Sigmoid colon (tissue), 6 donors: ENCODE measurements at regions not wholly inside any gene's neighbourhood (a gene's known extent, or its start where the extent isn't known, plus 50 kb on each side); places are given as distances from the start of the nearest gene placed in this dataset.
"Not testable (repeated sequence)": the region's sequence is repeated elsewhere in the genome, so short reads cannot be mapped to it uniquely, and the experiment has no call there.

Experiments used
- DNase-seq: peaks from one replicate; pipeline ENCODE4 v3.0.0-alpha.2; 2019
- H3K27ac ChIP-seq, 4 donors: fragments of 200-600 bp; sonication (generic); one replicate each; pipeline ENCODE4 v1.5.1; 2016 to 2019; ENCODE audit warnings: mild to moderate bottlenecking in 1 of 4
- H3K27me3 ChIP-seq, 3 donors: fragments of 200-600 bp; sonication (generic); one replicate each; pipeline ENCODE4 v1.5.1; 2019; ENCODE audit warnings: mild to moderate bottlenecking in 1 of 3
- H3K36me3 ChIP-seq, 4 donors: fragments of 200-600 bp; sonication (generic); one replicate each; pipeline ENCODE4 v1.5.1; 2016 to 2019
- H3K4me1 ChIP-seq, 4 donors: fragments of 200-600 bp; sonication (generic); one replicate each; pipeline ENCODE4 v1.5.1; 2017 to 2019
- H3K4me3 ChIP-seq, 4 donors: fragments of 200-600 bp; sonication (generic); one replicate each; pipeline ENCODE4 v1.5.1; 2017 to 2019; ENCODE audit warnings: mild to moderate bottlenecking in 2 of 4, moderate library complexity in 1 of 4
- H3K9me3 ChIP-seq, 4 donors: fragments of 200-600 bp in 3 of 4; sonication (generic) in 3 of 4; one replicate each; pipeline versions ENCODE4 v1.5.1 to v1.6.1; 2013 to 2019
- EP300 ChIP-seq, 4 donors: sonication (generic); formaldehyde crosslinking; IDR thresholded peaks; one replicate each; pipeline ENCODE4 v1.6.1; 2017; ENCODE audit warnings: antibody characterized with exemption in 4 of 4
- POLR2A ChIP-seq, 2 donors: fragments of 450-650 bp; IDR thresholded peaks; one replicate each; pipeline ENCODE4 v1.6.1; 2016; ENCODE audit warnings: antibody characterized with exemption in 2 of 2, mild to moderate bottlenecking in 2 of 2, moderate library complexity in 2 of 2
- POLR2AphosphoS5 ChIP-seq, 4 donors: sonication (generic); formaldehyde crosslinking; IDR thresholded peaks; one replicate each; pipeline ENCODE4 v1.6.1; 2017; ENCODE audit warnings: antibody characterized with exemption in 4 of 4
- WGBS, 2 donors: extraction: QIAGEN DNeasy Blood & Tissue Kit; methylation state at CpG; one replicate each; pipeline ENCODE4 v1.1.7; 2013; 5-methylcytosine and 5-hydroxymethylcytosine counted together
- intact Hi-C: fragments of 100-400 bp; cut with DNase I; formaldehyde crosslinking; loops from one replicate; pipeline ENCODE4 v1.15.1; 2023
- TF ChIP-seq, protein P1 (sequence below), 4 experiments: fragments of 450-650 bp in 3 of 4; fragments of 200-600 bp in 1 of 4; IDR thresholded peaks; one replicate each; pipeline ENCODE4 v1.5.1; 2016 to 2019; ENCODE audit warnings: antibody characterized with exemption in 4 of 4, mild to moderate bottlenecking in 3 of 4, moderate library complexity in 2 of 4
- donor health status: healthy with polysubstance abuse.
- donor health status: healthy.

- H3K9me3 ChIP-seq = no peaks in the 10 kb centered on the region
- no peaks in the 10 kb centered on the region for H3K4me1 ChIP-seq
- no peak overlapping the region for H3K4me3 ChIP-seq
- H3K27me3 ChIP-seq = no peaks in the 10 kb centered on the region
- DNase-seq = no peak
- H3K36me3 ChIP-seq = no peaks in the 10 kb centered on the region
- no peak overlapping the region for H3K27ac ChIP-seq
- no peak for TF ChIP-seq EP300 (IDR thresholded peaks at IDR 0.05)
- TF ChIP-seq, protein P1, sequence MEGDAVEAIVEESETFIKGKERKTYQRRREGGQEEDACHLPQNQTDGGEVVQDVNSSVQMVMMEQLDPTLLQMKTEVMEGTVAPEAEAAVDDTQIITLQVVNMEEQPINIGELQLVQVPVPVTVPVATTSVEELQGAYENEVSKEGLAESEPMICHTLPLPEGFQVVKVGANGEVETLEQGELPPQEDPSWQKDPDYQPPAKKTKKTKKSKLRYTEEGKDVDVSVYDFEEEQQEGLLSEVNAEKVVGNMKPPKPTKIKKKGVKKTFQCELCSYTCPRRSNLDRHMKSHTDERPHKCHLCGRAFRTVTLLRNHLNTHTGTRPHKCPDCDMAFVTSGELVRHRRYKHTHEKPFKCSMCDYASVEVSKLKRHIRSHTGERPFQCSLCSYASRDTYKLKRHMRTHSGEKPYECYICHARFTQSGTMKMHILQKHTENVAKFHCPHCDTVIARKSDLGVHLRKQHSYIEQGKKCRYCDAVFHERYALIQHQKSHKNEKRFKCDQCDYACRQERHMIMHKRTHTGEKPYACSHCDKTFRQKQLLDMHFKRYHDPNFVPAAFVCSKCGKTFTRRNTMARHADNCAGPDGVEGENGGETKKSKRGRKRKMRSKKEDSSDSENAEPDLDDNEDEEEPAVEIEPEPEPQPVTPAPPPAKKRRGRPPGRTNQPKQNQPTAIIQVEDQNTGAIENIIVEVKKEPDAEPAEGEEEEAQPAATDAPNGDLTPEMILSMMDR (IDR thresholded peaks at IDR 0.05) = no peak
- TF ChIP-seq POLR2A (IDR thresholded peaks at IDR 0.05) = no peak
- no peak for TF ChIP-seq POLR2AphosphoS5 (IDR thresholded peaks at IDR 0.05)
- intact Hi-C loops = loop anchor here (10.0 kb wide), 1 partner anchor 537 kb away; no protein-coding TSS in a partner anchor
Measured at GRCh38 chr2:207341804-207342203, 176.1 kb upstream of the KLF7 start.

GRCh38 chr2:207344596-207345394 lies 179.0 kb upstream of the KLF7 start:
- H3K27me3 ChIP-seq, H3K4me1 ChIP-seq, H3K36me3 ChIP-seq, H3K27ac ChIP-seq, DNase-seq, H3K9me3 ChIP-seq, H3K4me3 ChIP-seq: not testable (repeated sequence)
- intact Hi-C loops = loop anchor here (10.0 kb wide), 1 partner anchor 540 kb away; no protein-coding TSS in a partner anchor
- 73 to 77% methylated on average over 12 of the region's 12 CpGs for WGBS, 2 donors

DNA sequence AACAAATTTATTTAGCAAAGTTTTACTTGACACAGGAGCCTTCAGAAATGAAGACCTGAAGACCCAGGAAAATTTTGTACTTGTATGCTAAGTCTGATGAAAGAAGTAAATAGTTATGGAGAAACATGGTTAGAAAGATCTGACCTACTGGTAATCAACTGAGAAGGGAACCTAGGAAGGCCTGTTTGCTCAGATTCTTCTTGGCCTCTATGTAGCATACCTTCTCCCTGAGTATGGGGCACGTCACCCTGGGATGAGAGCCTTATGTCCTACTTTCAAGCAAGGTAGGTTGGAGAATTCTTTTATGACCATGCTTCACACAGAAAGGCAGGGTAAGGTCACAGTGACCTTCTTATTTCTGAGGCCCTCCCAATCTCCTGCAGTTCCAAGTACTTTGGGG lies 178.6 kb upstream of the CREB1 start:
- intact Hi-C loops = no loop called here
- Histone ChIP-seq H3K4me3 (no peak overlapping the region), H3K27me3 (no peaks in the 10 kb centered on the region), H3K9me3 (no peaks in the 10 kb centered on the region), H3K36me3 (no peaks in the 10 kb centered on the region), H3K4me1 (no peaks in the 10 kb centered on the region), H3K27ac (no peak overlapping the region)
- TF ChIP-seq, protein P1 (IDR thresholded peaks at IDR 0.05) = no peak
- TF ChIP-seq POLR2AphosphoS5 (IDR thresholded peaks at IDR 0.05) = no peak
- no peak for TF ChIP-seq EP300 (IDR thresholded peaks at IDR 0.05)
- TF ChIP-seq POLR2A (IDR thresholded peaks at IDR 0.05) = no peak
- no peak for DNase-seq
- 81 to 82% methylated on average over 1 of the region's 1 CpG for WGBS, 2 donors

DNA sequence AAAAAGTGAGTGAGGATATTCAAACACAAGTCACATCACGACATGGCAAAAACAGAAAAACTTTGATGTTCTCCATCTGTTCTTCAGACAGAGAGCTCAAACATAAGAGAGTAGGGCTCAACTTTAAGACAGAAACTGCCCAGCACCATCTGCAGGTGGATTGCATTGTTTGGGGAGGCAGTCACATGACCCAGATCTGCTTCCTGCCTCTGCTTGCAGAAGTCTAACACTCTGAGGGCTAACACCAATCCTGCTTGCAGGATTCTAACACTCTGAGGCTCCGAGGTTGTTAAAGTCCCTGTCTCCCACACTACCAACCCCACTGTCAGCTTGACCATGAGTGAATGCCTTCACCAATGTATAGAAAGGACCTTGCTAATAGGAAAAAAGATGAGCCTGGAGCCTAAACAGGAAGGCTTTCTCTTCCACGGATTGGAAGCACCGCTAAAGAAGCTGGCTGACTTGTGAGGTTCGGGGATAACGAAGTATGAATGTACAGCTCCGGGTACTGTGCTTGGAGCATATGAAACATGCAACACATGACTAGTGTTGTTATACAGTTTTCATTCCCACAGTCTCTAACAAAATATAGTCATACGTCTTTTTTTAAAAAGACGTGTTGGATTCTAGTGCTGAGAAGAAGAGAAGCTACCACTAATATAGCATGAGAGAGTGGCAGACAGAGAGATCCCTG lies 176.6 kb upstream of the CREB1 start:
- no peak overlapping the region for H3K4me3 ChIP-seq
- no peak overlapping the region for H3K27ac ChIP-seq
- no peaks in the 10 kb centered on the region for H3K9me3 ChIP-seq
- no peaks in the 10 kb centered on the region for H3K27me3 ChIP-seq
- no peak for DNase-seq
- no peaks in the 10 kb centered on the region for H3K36me3 ChIP-seq
- TF ChIP-seq POLR2AphosphoS5 (IDR thresholded peaks at IDR 0.05) (no peak), POLR2A (IDR thresholded peaks at IDR 0.05) (no peak), EP300 (IDR thresholded peaks at IDR 0.05) (no peak)
- WGBS, 2 donors = 87 to 92% methylated on average over 9 of the region's 9 CpGs
- intact Hi-C loops = no loop called here
- H3K4me1 ChIP-seq = no peaks in the 10 kb centered on the region

- whole genome bisulfite sequencing, 2 donors = 80 to 87% methylated on average over 1 of the region's 1 CpG
- TF ChIP-seq, protein P1 (IDR thresholded peaks at IDR 0.05) = no peak
- TF ChIP-seq POLR2AphosphoS5 (IDR thresholded peaks at IDR 0.05) (no peak), EP300 (IDR thresholded peaks at IDR 0.05) (no peak), POLR2A (IDR thresholded peaks at IDR 0.05) (no peak)
- no peaks in the 10 kb centered on the region for H3K36me3 ChIP-seq
- H3K27me3 ChIP-seq = no peaks in the 10 kb centered on the region
- intact Hi-C loops = no loop called here
- H3K4me1 ChIP-seq = no peaks in the 10 kb centered on the region
- no peaks in the 10 kb centered on the region for H3K9me3 ChIP-seq
- no peak overlapping the region for H3K4me3 ChIP-seq
- DNase-seq = no peak
- H3K27ac ChIP-seq = no peak overlapping the region
Measured at GRCh38 chr2:207353836-207354235, 175.9 kb upstream of the CREB1 start.
